Smooth muscle cell (in vitro differentiated cells): ENCODE measurements at regions not wholly inside any gene's neighbourhood (a gene's known extent, or its start where the extent isn't known, plus 50 kb on each side); places are given as distances from the start of the nearest gene placed in this dataset.
A peak's percentile ranks its signal among the peaks of the same experiment; 100 is the strongest.

Source experiments
- DNase-seq: peaks from one replicate; lab custom pipeline; 2025; ENCODE audit not compliant: unreplicated experiment; lab: John Stamatoyannopoulos, UW
- H2AFZ ChIP-seq: fragments of 200-600 bp; sonication (generic); 2 replicates; pipeline ENCODE4 v1.6.0; 2016; ENCODE audit warnings: antibody characterized with exemption, low read depth, mild to moderate bottlenecking
- H3F3A ChIP-seq: fragments of 200-600 bp; sonication (generic); 2 replicates; pipeline ENCODE4 v1.6.0; 2017; ENCODE audit warnings: antibody characterized with exemption, low read depth
- H3K27ac ChIP-seq: fragments of 200-600 bp; sonication (generic); 2 replicates; pipeline ENCODE4 v1.5.1; 2016; ENCODE audit warnings: low read depth, mild to moderate bottlenecking
- H3K27me3 ChIP-seq: fragments of 200-600 bp; sonication (generic); 2 replicates; pipeline ENCODE4 v1.6.1; 2016; ENCODE audit warnings: low read depth, mild to moderate bottlenecking
- H3K36me3 ChIP-seq: fragments of 200-600 bp; sonication (generic); 2 replicates; pipeline ENCODE4 v1.5.1; 2016; ENCODE audit warnings: low read depth
- H3K4me1 ChIP-seq: fragments of 200-600 bp; sonication (generic); 2 replicates; pipeline ENCODE4 v1.5.1; 2016; ENCODE audit warnings: low read depth
- H3K4me2 ChIP-seq: fragments of 200-600 bp; sonication (generic); 2 replicates; pipeline ENCODE4 v1.6.0; 2016; ENCODE audit warnings: mild to moderate bottlenecking
- H3K4me3 ChIP-seq: fragments of 200-600 bp; sonication (generic); 2 replicates; pipeline ENCODE4 v1.5.1; 2016; ENCODE audit warnings: mild to moderate bottlenecking
- H3K79me2 ChIP-seq: fragments of 200-600 bp; sonication (generic); 2 replicates; pipeline ENCODE4 v1.6.0; 2016; ENCODE audit warnings: low read depth, mild to moderate bottlenecking
- H3K9ac ChIP-seq: fragments of 200-600 bp; sonication (generic); 2 replicates; pipeline ENCODE4 v1.6.0; 2016; ENCODE audit warnings: low read depth
- H3K9me3 ChIP-seq: fragments of 200-600 bp; sonication (generic); replicated peaks from 2 replicates; pipeline ENCODE4 v1.5.1; 2016; ENCODE audit warnings: low read depth
- H4K20me1 ChIP-seq: fragments of 200-600 bp; sonication (generic); 2 replicates; pipeline ENCODE4 v1.6.0; 2016; ENCODE audit warnings: low read depth
- WGBS: methylation state at CpG from one replicate; pipeline ENCODE4 v1.1.7; 2016; ENCODE audit warnings: low lambda C conversion rate; 5-methylcytosine and 5-hydroxymethylcytosine counted together
- TF ChIP-seq, protein P1 (sequence below): fragments of 200-600 bp; sonication (generic); IDR thresholded peaks from 2 replicates; pipeline ENCODE4 v1.5.1; 2017; ENCODE audit warnings: borderline replicate concordance, mild to moderate bottlenecking, antibody characterized with exemption; ENCODE audit not compliant: insufficient read depth, poor library complexity, severe bottlenecking

DNA sequence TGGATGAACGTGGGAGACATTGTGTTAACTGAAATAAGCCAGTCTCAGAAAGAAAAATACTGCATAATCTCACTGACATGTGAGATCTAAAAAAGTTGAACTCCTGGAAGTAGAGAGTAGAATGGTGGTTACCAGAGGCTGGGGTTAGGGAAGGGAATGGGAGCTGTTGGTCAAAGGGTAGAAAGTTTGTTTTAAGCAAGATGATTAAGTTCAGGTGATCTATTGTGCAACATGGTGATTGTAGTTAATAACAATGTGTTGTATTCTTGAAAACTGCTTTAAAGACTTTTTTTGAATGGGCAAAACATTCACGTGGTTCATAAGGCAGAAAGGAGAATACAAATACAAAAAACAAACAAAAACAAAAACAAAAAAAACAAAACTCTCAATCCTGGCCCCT is 460.4 kb upstream of the TBX3 start:
- Histone ChIP-seq H3F3A (peaks cover 3% of the 10 kb centered on the region), H3K36me3 (no peaks in the 10 kb centered on the region), H3K9me3 (no peaks in the 10 kb centered on the region), H3K27ac (no peak overlapping the region), H3K4me3 (no peak overlapping the region), H3K4me1 (peaks cover 13% of the 10 kb centered on the region), H3K4me2 (no peak overlapping the region), H4K20me1 (no peaks in the 10 kb centered on the region), H3K27me3 (no peaks in the 10 kb centered on the region), H3K79me2 (no peaks in the 10 kb centered on the region), H2AFZ (peak overlapping the region; percentile 26), H3K9ac (no peak overlapping the region)
- WGBS = 68% methylated on average over 2 of the region's 2 CpGs
- TF ChIP-seq, protein P1, sequence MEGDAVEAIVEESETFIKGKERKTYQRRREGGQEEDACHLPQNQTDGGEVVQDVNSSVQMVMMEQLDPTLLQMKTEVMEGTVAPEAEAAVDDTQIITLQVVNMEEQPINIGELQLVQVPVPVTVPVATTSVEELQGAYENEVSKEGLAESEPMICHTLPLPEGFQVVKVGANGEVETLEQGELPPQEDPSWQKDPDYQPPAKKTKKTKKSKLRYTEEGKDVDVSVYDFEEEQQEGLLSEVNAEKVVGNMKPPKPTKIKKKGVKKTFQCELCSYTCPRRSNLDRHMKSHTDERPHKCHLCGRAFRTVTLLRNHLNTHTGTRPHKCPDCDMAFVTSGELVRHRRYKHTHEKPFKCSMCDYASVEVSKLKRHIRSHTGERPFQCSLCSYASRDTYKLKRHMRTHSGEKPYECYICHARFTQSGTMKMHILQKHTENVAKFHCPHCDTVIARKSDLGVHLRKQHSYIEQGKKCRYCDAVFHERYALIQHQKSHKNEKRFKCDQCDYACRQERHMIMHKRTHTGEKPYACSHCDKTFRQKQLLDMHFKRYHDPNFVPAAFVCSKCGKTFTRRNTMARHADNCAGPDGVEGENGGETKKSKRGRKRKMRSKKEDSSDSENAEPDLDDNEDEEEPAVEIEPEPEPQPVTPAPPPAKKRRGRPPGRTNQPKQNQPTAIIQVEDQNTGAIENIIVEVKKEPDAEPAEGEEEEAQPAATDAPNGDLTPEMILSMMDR = no peak
- no peak for DNase-seq

DNA sequence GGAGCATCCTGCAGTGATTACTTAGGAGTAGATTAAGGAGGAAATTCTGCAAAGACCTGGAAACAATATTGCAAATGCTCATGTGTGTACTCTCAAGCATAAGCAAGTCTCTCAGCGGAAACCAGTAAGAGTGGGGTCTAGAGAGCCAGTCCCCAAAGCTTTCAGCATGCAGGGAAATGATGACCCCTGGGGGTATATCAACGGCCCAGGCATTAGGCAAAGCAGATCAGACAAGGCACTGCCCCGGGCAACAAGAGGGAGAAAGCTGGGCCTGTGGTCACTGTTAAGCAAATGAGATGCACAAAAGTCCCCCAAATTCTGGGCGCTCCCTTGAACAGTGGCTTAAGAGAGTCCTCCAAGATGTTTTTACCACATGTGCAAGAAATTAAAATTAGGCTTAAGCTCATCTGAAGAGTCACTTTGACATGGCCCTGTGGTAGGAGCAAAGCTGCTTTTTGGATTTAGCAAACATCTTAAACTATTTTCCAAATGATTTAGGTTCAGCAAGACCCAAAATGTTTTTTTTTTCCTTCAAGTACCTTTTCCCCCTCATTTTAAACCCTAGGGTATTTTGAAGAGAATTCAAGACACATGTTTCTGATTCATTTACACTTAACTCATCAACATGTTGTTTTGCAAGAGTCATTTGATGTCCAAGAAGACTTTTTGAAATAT is 457.1 kb upstream of the TBX3 start:
- Histone ChIP-seq H2AFZ (no peak overlapping the region), H3K9ac (no peak overlapping the region), H3K9me3 (no peaks in the 10 kb centered on the region), H3K4me2 (no peak overlapping the region), H3F3A (peaks cover 6% of the 10 kb centered on the region), H3K4me3 (no peak overlapping the region), H3K79me2 (no peaks in the 10 kb centered on the region), H3K36me3 (no peaks in the 10 kb centered on the region), H3K4me1 (peaks cover 10% of the 10 kb centered on the region), H3K27me3 (no peaks in the 10 kb centered on the region), H4K20me1 (no peaks in the 10 kb centered on the region), H3K27ac (no peak overlapping the region)
- no peak for DNase-seq
- TF ChIP-seq, protein P1 = no peak
- WGBS = 74% methylated on average over 4 of the region's 4 CpGs

DNA sequence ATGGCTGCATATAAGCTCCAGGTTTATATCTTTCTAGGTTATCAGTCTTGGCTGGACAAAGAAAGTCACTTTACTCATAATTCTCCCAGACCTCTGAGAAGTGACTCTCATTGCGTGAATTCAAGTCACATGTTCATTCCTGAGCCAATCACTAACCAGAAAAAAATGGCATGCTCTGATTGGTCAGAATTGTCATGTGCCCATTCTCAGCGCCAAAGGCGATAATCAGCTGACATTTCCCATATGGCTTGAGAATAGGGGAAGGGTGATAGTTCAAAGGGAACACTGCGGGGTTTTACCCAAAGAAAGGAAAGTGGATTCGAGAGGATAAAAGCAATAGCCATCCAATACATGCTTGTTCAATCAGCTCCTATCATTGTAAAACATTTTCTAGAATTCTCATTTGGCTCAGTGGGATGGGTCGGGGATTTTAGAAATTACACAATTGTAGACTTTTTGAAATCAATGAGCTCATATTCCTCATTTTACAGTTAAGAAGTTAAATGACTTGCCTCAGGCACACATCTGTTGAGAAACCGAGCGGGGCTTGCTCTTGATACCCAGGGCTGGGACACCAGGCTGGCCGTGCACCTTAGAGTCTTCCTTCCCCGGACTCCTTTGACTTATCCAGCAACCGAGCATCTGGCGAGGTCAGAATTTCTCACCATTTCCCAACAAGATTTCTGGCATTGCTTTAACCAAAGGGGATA is 454.0 kb upstream of the TBX3 start:
- no peaks in the 10 kb centered on the region for H3K36me3 ChIP-seq
- 81% methylated on average over 12 of the region's 12 CpGs for WGBS
- H3K9ac ChIP-seq = no peak overlapping the region
- H3K27me3 ChIP-seq = no peaks in the 10 kb centered on the region
- TF ChIP-seq, protein P1 = no peak
- no peak overlapping the region for H3K27ac ChIP-seq
- no peaks in the 10 kb centered on the region for H3K9me3 ChIP-seq
- H3K4me1 ChIP-seq = no peaks in the 10 kb centered on the region
- H4K20me1 ChIP-seq = no peaks in the 10 kb centered on the region
- no peak overlapping the region for H3K4me2 ChIP-seq
- H3F3A ChIP-seq = peaks cover 6% of the 10 kb centered on the region
- H3K4me3 ChIP-seq = no peak overlapping the region
- H3K79me2 ChIP-seq = no peaks in the 10 kb centered on the region
- no peak overlapping the region for H2AFZ ChIP-seq
- DNase-seq = no peak
